Spleen (tissue), 11 donors: ENCODE measurements at regions not wholly inside any gene's neighbourhood (a gene's known extent, or its start where the extent isn't known, plus 50 kb on each side); places are given as distances from the start of the nearest gene placed in this dataset.

Source experiments
- DNase-seq: peaks from one replicate; pipeline ENCODE4 v3.0.0-alpha.2; 2020
- H3K27ac ChIP-seq, 8 donors: fragments of 200-600 bp; sonication (generic) in 7 of 8; 1 replicate in 4 of 8; 2 replicates in 4 of 8; pipeline versions ENCODE4 v1.5.0 to v1.8.0; 2016 to 2021; ENCODE audit warnings: inconsistent platforms in 4 of 8, mild to moderate bottlenecking in 4 of 8, moderate library complexity in 1 of 8
- H3K27me3 ChIP-seq, 7 donors: fragments of 200-600 bp; sonication (generic) in 6 of 7; replicated peaks in 1 of 7; 1 replicate in 4 of 7; 2 replicates in 3 of 7; pipeline versions ENCODE4 v1.5.0 to v1.8.0; 2016 to 2021; ENCODE audit warnings: inconsistent platforms in 3 of 7, mild to moderate bottlenecking in 1 of 7
- H3K36me3 ChIP-seq, 6 donors: fragments of 200-600 bp; sonication (generic) in 5 of 6; 1 replicate in 4 of 6; 2 replicates in 2 of 6; pipeline versions ENCODE4 v1.5.0 to v1.8.0; 2016 to 2021; ENCODE audit warnings: inconsistent platforms in 2 of 6
- H3K4me1 ChIP-seq, 6 donors: fragments of 200-600 bp; sonication (generic) in 5 of 6; 1 replicate in 3 of 6; 2 replicates in 3 of 6; pipeline versions ENCODE4 v1.5.0 to v1.8.0; 2016 to 2021; ENCODE audit warnings: inconsistent platforms in 3 of 6
- H3K4me3 ChIP-seq, 8 donors: fragments of 200-600 bp; sonication (generic) in 7 of 8; 1 replicate in 4 of 8; 2 replicates in 4 of 8; pipeline versions ENCODE4 v1.5.0 to v1.8.0; 2016 to 2021; ENCODE audit warnings: inconsistent platforms in 4 of 8, mild to moderate bottlenecking in 4 of 8, moderate library complexity in 2 of 8
- H3K9me3 ChIP-seq, 8 donors: fragments of 200-600 bp; sonication (generic) in 7 of 8; 1 replicate in 4 of 8; 2 replicates in 4 of 8; pipeline versions ENCODE4 v1.5.0 to v1.8.0; 2016 to 2021; ENCODE audit warnings: inconsistent platforms in 4 of 8
- CTCF ChIP-seq, 11 experiments: fragments of 200-600 bp in 7 of 11; fragments of 450-650 bp in 4 of 11; sonication (generic) in 4 of 11; IDR thresholded peaks in 8 of 11; conservative IDR thresholded peaks in 3 of 11; 1 replicate in 7 of 11; 2 replicates in 4 of 11; pipeline versions ENCODE4 v1.4.0 to v1.8.0; 2016 to 2021; ENCODE audit warnings: antibody characterized with exemption in 11 of 11, inconsistent platforms in 4 of 11, mild to moderate bottlenecking in 1 of 11
- POLR2A ChIP-seq, 3 donors: fragments of 450-650 bp; IDR thresholded peaks; one replicate each; pipeline ENCODE4 v1.5.1; 2017; ENCODE audit warnings: antibody characterized with exemption in 3 of 3, mild to moderate bottlenecking in 1 of 3
- POLR2AphosphoS5 ChIP-seq, 3 donors: sonication (generic); formaldehyde crosslinking; IDR thresholded peaks; one replicate each; pipeline ENCODE4 v1.5.1; 2017; ENCODE audit warnings: antibody characterized with exemption in 3 of 3
- WGBS, 5 donors: extraction: QIAGEN DNeasy Blood & Tissue Kit in 3 of 5; methylation state at CpG; one replicate each; pipeline versions ENCODE4 v1.1.5 to v1.1.7; 2013 to 2018; 5-methylcytosine and 5-hydroxymethylcytosine counted together
- intact Hi-C: fragments of 100-400 bp; cut with DNase I; formaldehyde crosslinking; loops from one replicate; pipeline ENCODE4 v1.15.0; 2023; ENCODE audit warnings: low total_unique reads
- donor health status: healthy with polysubstance abuse.
- donor health status: DM: no; HTN: no; CAD: no; lungs with moderate emphysema.
- donor health status: DM: no; HTN: no; CAD: no.
- donor health status: Bipolar disorder and iron deficiency.
- donor health status: healthy.
- donor health status: DM: no; HTN: no; CAD: no.
- donor health status: DM: yes; HTN: yes; CAD: no.

- no peak overlapping the region for H3K27ac ChIP-seq
- no peaks in the 10 kb centered on the region for H3K36me3 ChIP-seq
- no peak for DNase-seq
- no peak overlapping the region for H3K4me3 ChIP-seq
- peaks cover 0 to 12% (median 4%) of the 10 kb centered on the region in 6 donors for H3K4me1 ChIP-seq
- peaks cover 0 to 8% (median 0%) of the 10 kb centered on the region in 7 donors for H3K27me3 ChIP-seq
- intact Hi-C loops: loop anchor here (10.0 kb wide), 1 partner anchor 1011 kb away; no protein-coding TSS in a partner anchor
- TF ChIP-seq CTCF (IDR thresholded peaks at IDR 0.05 in 8 of 11, conservative IDR thresholded peaks at IDR 0.05 in 3 of 11): no peak
- no peak for TF ChIP-seq POLR2A (IDR thresholded peaks at IDR 0.05)
- no peak for TF ChIP-seq POLR2AphosphoS5 (IDR thresholded peaks at IDR 0.05)
- WGBS, 5 donors: 82 to 92% (median 87%) methylated on average over 14 of the region's 14 CpGs
- H3K9me3 ChIP-seq: no peaks in the 10 kb centered on the region
Observed at GRCh38 chr20:60213126-60213893, 255.1 kb downstream of the CDH26 start.

GRCh38 chr20:60214901-60215815 is 256.9 kb downstream of the CDH26 start:
- Histone ChIP-seq H3K4me1 (peaks cover 0 to 12% (median 4%) of the 10 kb centered on the region in 6 donors), H3K27me3 (peaks cover 0 to 8% (median 0%) of the 10 kb centered on the region in 7 donors), H3K4me3 (no peak overlapping the region), H3K27ac (no peak overlapping the region), H3K36me3 (no peaks in the 10 kb centered on the region), H3K9me3 (no peaks in the 10 kb centered on the region)
- no peak for DNase-seq
- WGBS, 5 donors: 55 to 66% (median 58%) methylated on average over 17 of the region's 17 CpGs
- TF ChIP-seq POLR2A (IDR thresholded peaks at IDR 0.05) (no peak), CTCF (IDR thresholded peaks at IDR 0.05 in 8 of 11, conservative IDR thresholded peaks at IDR 0.05 in 3 of 11) (no peak), POLR2AphosphoS5 (IDR thresholded peaks at IDR 0.05) (no peak)
- intact Hi-C loops: loop anchor here (10.0 kb wide), 1 partner anchor 1010 kb away; no protein-coding TSS in a partner anchor

GRCh38 chr20:60215816-60216730 is 257.9 kb downstream of the CDH26 start:
- DNase-seq: no peak
- intact Hi-C loops: loop anchor here (10.0 kb wide), 1 partner anchor 1009 kb away; no protein-coding TSS in a partner anchor
- Histone ChIP-seq H3K9me3 (no peaks in the 10 kb centered on the region), H3K27ac (no peak overlapping the region), H3K36me3 (no peaks in the 10 kb centered on the region), H3K27me3 (peaks cover 0 to 1% (median 0%) of the 10 kb centered on the region in 7 donors), H3K4me3 (no peak overlapping the region), H3K4me1 (peaks cover 0 to 7% (median 3%) of the 10 kb centered on the region in 6 donors)
- TF ChIP-seq CTCF (IDR thresholded peaks at IDR 0.05 in 8 of 11, conservative IDR thresholded peaks at IDR 0.05 in 3 of 11): no peak
- TF ChIP-seq POLR2A (IDR thresholded peaks at IDR 0.05): no peak
- TF ChIP-seq POLR2AphosphoS5 (IDR thresholded peaks at IDR 0.05): no peak
- WGBS, 5 donors: 62 to 77% (median 75%) methylated on average over 10 to 11 of the region's 11 CpGs
